G401.6 (cell line): ENCODE measurements at regions not wholly inside any gene's neighbourhood (a gene's known extent, or its start where the extent isn't known, plus 50 kb on each side); places are given as distances from the start of the nearest gene placed in this dataset.
"Not testable (repeated sequence)": the region's sequence is repeated elsewhere in the genome, so short reads cannot be mapped to it uniquely, and the experiment has no call there.

Source experiments
- FAIRE-seq: peaks from 2 replicates; lab custom pipeline; 2012; peaks lifted over from hg19 to GRCh38; lab: Jason Lieb, UNC

DNA sequence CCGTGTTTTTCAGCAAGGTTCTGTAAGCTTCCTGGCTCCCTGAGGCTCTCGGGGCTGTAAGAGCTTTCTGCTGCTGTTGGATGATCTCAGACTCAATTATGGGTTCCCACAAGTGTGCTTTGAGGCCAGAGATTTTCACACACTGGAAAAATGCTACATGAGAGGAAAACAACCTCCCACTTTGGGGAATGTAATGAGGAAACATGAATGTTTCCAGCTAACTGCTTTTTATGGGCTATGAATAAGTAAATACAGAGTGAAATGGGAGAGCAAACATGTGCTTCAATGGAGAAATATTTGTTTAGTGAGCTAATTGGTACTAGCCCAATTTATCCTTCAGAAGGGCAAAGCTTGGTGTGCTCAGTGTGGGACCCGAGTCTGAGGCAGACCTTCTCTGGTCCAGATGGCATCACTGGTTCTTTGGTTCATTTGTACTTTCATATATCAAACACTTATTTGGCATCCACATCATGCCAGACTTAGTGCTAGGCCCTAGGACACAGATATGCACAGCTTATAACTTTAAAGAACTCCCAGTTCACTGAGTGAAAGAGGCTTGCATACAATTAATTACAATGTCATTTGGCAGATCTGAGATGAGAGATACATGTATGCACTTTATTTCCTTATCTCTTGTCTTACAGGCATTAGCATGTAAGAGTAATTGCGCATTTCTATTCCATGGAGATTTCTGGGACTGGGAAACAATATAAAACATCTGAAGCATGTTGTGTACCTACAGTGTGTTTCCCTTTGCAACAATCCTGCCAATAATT, 248.8 kb downstream of the RDH14 start:
- FAIRE-seq, result no peak

DNA sequence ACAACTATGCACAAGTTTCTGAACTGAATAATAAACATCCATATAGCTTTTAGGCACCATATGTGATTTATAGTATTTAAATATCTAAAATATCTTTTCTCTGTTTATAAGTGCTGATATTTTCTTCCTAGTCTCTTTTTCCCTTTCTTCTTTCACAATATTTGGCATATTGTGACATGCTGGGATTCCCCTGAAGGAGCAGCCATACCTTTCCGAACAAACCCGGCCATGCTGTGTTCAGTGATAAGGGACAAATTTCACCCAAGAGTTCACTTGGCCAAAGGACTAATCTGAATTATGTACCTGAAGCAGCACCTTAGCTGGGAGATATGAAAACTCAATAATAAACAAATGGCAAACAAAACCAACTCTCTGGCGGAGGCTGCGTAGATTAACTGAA, 250.8 kb downstream of the RDH14 start:
- no peak for FAIRE-seq

DNA sequence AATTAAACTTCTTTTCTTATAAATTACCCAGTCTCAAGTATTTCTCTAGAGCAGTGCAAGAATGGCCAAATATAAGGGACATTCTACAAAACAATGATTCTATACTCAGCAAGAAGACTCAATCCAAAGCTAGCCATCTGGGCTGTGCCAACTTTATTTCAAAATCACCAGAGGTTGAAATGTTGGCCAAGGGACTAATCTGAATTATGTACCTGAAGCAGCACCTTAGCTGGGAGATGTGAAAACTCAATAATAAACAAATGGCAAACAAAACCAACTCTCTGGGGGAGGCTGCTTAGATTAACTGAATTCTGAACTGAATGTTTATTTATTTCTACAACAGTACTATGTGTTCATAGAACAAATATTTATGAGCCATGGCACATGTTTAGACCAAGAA, 251.3 kb downstream of the RDH14 start:
- no peak for FAIRE-seq

DNA sequence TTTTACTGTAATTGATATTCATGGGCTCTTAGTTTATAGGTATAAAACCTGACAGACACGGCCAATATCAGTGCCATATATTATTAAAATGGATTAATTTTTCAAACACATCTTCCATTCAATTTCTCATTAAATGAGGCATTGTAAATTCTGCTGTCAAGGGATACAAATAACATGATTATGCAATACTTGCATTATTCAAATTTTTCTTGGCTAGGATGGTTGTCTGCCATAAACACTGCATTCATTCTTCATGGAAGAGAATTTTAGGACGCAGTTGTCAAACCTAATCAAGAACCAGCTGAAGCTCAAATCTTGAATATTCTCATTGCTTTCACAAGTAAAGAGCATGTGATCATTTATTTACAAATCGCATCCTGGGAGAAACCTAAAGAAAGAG, 255.6 kb downstream of the RDH14 start:
- FAIRE-seq, result no peak

DNA sequence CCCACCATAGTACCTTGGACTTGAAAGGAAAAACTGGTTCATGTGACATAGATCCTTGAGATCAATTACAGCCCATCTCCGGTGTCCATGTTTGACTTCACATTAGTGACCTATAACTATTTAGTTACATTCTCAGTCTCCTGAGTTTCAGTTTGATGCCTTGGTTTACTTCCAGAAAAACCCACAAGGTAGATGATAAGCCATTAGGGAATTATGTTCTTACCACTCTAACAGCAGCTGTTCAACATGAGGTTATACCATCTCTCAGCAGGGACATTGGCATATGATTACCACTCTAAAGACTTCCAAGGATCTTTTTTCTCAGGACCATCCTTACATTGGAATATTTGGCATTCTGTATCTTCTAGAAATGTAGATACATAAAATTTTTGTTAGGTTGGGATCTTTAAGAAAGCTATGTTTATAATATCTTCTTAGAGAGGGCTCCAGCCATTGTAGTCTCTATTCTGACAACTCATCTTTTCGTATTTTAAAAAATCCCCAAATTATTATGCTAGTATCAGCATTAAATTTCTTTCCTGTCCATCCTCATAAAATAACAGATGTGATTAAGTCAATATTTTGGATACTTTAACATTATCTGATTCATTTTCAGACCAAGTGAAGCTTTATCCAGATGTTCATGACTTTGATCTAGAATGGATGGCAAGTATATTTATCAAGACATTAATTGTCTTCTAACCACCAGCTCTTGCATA, 258.9 kb downstream of the RDH14 start:
- FAIRE-seq, result no peak

DNA sequence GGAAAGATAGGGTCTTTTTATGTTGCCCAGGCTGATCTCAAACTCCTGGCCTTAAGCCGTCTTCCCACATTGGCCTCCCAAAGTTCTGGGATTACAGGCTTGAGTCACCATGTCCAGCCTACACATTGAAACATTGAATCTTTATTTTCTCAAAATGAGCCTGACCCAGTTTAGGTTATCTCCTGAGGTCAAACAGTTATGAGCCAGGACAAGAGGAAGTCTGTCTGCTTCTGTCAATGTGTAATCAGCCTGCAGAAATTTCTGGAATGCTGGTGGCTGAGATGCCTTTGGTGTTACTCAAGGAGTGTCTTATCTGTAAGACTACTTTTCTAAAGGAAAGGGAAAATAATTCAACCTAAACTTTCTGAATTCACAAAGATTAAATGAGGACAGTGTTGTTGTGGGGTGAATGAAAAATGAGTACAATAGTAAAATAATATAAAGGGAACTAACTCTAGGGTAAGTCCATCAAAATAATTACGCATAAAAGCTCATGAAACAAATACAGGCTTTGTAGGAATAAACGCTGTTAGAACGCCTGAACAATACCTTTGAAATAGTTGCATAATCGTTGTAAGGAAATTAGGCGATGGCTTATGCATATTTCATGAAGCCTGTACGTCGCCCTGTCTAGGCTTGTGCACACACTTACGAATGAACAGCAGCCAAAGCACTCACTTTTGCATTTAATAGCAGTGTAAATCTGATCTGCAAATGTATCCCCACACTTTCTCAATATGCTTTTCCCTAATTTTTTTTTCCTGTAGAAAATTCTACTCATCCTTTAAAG, 260.8 kb downstream of the RDH14 start:
- FAIRE-seq, result no peak

DNA sequence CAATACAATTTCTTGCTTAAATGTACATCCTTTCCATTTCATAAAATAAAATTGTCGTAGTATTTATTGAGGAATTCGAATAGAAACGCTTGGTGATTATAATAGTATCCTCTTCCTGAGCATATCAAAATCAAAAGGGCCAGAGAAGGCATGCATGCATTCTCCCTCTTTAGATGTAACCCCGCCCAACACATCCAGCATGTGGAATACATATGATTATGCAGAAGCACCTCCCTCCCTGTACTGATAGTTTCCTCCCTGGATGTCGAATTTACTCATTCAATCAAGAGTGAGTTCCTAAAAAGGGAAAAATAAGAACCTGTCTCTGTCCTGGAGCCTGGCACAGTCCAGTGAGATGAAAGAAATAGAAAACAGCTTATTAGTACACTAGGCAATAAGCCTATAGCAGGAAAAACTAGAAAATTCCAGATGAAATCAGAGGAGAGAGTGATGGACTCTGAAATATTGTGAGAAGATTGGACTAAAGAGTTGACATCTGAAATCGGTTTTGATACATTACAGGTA, 262.9 kb downstream of the RDH14 start:
- no peak for FAIRE-seq

DNA sequence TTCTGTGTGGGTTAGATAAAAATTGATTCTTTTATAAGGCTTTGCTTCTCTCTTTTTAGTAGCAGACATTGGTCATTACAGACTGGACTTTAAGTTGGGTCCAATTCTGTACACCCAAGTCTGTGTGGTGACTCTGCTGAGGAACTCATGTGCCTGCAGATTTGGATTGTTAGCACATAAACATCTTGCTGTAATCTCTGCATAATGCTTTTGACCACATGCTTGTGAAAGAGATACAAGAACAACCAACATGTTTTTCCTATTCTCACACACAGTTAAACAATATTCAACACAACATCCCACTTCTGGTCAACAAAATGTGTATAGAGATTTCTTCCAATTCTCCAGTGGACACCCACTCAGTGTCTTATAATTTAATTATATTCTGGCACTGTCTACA, 270.1 kb downstream of the RDH14 start:
- FAIRE-seq, result no peak

DNA sequence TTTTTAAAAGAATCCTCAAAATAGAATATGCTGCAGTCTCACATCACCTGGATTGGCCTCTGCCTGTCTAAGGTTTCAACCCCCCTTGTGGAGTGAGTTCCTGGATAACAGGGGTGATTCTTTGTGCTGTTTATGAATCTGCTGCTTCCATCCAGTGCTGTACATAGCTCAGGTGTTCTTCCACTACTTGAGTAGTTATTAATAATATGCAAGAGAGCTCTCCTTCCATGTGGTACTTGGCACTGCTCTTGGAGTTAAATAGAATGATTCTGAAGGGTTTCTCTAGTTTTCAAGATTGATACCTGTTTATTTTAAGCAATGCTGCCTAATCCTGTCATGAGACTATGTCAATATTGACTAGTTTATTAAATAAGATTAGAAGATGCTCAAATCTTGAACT, 273.6 kb downstream of the RDH14 start:
- no peak for FAIRE-seq

DNA sequence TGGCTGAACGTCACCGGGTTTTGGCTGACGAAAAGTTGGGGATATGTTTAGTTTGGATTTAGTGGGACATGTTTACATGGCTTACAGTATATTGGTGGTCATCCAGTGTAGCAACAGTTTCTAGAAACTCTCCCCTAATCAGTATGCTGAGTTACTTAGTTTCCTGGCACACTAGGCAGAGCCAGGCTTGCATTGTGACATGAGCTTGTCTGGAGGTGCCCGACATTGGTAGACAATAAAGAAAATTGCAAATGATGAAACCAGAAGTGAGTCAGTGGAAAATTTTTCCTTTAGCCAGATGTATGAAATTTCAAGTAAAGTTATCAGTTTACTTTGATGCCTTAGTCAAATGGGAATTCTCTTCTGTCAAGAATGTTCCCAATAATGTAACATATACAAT, 276.1 kb downstream of the RDH14 start:
- FAIRE-seq, result no peak

DNA sequence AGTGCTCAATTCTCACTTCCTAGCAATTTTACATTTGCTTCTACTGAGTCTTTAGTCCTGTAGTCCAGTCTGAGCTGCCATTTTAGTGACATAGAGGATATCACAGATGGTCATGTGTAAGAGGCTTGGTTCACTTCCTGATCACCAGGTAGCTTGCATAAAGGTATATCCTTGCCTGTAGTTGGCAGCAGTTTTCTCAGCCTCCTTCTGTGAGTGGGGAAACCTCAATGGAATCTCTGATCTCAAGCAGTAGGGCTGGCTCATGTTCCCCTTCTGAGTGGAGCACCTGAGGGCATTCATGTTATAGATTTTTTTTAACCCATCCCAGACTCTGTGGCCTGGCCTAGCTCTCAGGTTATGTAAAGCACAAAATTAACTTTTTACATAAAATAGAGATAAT, 278.4 kb downstream of the RDH14 start:
- no peak for FAIRE-seq

DNA sequence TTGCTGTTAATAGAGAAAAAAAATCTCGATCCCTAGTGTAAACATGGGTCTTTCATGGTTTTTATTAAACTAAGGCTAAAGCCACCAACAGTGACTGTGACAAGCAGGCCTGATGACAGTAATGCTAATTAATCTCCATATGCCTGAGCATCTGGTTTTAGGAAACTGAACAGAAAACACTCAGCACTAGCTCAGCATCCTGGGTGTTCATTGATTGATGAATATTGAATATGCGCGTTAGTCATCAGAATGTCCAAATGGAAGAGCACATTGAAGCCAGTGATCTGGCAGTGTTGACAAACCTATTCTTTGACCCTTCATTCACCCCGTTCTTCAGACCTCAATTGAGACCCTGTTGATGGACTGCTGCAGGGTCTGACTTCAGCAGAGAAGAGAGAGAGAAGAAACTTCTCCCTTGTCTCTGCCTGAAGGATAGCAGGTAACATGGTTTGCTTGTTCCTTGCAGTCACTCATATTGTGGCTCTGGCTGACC, 283.8 kb downstream of the RDH14 start:
- no peak for FAIRE-seq

DNA sequence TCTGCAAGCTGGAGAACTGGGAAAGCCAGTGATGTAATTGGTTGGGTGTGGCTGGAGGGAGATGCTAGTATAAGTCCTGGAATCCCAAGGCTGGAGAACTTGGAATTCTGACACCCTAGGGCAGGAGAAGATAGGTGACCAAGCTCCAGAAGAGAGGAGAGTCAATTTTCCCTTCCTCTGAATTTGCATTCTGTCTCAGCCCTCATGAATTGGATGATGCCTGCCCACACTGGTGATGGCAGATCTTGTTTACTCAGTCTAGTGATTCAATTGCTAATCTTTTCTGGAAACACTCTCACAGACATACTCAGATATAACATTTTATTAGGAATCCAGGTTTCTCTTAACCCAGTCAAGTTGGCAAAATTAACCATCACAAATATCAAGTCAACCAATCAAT, 287.2 kb downstream of the RDH14 start:
- FAIRE-seq, result no peak

DNA sequence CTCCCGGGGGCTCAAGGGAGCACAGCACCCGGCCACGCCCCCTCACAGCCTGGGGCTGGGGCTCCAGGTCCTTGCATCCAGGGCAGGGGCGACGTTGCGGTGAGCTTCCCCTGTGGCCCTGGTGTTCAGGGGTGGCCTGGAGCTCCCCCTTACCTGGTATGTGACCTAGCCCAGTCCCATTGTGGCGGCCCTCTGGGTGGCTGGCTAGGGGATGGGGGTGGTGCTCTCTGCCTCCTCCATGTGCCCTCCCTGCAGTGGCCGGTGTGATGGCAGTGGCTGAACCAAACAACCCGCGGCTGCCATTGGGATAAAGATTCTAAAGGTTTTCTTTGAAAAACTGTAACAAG, 288.3 kb downstream of the RDH14 start:
- no peak for FAIRE-seq

DNA sequence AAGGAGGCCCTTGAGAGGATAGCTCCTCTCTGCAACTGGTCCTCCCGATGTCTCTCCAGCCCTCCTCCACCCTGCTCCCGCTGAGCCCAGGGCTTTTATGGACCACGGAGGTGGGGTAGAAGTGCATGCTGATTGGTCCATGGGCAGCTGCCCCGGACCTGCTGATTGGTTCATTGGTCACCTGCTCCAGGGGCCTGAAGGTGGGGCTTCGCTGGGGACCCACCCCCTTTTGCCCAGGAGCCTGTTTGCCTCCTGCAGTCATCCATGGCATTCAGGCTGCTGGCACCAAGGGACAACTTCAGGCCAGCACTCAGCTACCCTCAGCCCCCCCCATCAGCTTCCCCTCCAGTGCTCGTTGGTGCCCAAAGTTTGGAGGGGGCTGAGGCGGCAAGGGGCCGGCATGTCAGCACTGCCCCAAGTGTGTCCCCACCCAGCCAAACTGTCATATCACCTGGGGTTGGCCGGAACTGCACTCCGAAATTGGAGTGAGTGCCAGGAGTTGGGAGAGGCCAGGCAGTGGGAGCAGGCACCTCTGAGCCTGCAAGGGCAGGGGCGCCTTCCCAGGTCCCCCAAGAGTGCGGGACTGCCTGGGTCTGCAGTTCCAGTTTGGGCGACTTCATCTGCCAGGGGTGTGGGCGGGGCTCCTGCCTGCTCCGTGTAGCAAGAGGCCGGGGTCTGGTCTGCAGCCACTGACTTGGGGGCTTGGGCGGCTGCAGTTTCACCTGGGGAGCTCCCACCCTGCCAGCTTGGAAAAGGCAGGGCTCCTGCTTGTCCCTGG, 288.9 kb downstream of the RDH14 start:
- FAIRE-seq, result no peak

DNA sequence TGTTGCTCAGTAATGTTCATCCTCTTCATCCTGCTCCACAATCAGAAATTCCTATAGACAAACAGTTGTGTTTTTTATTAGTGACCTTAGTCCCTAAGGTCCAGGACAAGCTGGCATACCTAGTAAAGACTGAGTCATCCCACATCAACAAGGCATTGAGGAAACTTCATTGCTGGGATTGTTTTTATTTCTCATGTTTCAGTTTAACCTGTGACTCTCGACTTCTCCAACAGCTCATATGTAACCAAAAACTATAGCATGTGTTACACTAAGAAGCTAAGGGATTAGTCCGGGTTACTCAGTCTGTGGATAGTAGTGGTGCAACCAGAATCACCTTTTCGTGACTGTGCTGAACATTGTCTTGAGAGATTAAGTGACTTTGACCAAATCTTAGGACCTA, 292.1 kb downstream of the RDH14 start:
- no peak for FAIRE-seq

DNA sequence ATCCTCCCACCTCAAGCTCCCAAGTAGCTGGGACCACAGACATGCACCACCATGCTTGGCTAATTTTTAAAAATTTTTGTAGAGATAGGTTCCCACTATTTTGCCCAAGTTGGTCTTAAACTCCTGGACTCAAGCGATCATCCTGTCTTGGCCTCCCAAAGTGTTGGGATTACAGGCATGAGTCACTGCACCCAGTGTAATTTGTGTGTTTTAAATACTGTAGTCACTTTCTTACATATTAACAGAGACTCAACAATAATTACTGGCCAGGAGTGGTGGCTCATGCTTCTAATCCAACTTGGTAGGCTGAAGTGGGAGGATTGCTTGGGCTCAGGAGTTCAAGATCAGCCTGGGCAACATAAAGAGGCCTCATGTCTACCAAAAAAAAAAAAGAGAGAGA, 293.0 kb downstream of the RDH14 start:
- no peak for FAIRE-seq

DNA sequence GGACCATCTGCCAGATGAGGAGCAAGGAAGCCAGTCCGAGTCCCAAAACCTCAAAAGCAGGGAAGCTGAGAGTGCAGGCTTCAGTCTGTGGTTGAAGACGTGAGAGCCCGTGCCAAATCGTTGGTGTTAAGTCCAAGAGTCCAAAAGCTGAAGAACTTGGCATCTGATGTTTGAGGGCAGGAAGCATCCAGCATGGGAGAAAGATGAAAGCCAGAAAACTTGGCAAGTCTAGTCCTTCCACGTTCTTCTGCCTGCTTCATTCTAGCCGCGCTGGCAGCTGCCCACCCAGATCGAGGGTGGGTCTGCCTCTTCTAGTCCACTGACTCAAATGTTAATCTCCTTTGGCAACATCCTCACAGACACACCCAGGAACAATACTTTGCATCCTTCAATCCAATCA, 293.8 kb downstream of the RDH14 start:
- not testable (repeated sequence) for FAIRE-seq

DNA sequence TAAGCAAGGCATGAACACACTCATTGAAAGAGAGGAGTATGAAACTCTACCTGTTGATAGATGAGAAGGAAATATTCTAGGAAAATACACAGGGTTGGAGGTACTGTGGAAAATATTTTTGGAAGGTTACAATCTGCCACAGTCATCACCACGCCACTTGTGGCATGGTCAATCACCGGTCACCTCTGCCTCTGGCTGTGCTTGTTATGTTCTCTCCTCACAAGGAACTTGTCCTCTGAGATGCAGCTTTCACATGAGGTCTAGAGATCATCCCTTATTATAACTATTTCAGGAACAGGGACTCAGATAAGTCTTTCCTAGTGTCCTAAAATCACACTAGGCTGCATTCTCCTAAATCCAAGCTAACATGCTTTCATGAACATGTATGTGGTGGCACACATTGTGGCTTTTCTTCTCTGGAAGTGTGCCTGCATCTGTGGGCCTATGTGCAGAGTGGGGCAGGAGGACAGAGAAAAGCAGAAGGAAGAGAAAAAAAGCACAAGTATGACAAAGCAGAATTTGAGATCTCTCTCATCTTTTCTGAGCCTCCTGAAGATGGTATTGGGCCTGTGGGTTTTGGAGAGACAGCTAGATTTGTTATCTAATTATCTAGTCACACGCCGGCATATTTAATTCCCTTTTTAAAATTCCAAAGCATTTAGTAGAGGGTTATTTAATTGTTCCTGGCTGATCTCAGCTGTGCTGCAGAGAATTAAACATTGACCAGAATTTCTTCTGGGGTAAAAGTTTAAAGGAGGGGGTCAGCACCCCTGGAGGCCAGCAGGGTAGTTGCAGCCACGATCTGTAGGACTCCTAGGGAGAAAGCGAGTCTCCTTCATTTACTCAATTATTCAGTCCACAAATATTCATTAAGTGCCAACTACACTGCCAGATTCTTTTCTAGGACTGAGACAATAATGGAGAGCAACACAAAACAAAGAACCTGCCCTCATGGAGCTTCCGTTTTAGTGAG, 294.6 kb downstream of the RDH14 start:
- FAIRE-seq, result no peak

DNA sequence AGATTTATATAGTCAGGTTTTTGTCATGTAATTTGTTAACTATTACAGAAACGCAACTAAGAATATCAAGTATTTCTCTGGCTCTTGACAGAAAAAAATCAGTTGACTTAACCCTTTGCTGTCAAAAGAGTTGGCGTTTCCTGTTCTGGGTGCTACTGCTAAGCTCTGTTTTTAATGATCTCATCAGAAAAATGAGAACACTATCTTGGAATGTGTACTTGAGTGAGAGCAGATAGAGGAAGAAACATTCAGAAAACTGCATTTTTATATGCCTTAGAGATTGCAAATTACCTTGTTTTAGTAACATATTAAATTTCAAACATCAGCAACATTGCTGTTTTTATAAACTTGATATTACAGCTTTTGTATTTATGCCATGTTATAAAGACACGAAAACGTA, 297.9 kb downstream of the RDH14 start:
- FAIRE-seq, result no peak

DNA sequence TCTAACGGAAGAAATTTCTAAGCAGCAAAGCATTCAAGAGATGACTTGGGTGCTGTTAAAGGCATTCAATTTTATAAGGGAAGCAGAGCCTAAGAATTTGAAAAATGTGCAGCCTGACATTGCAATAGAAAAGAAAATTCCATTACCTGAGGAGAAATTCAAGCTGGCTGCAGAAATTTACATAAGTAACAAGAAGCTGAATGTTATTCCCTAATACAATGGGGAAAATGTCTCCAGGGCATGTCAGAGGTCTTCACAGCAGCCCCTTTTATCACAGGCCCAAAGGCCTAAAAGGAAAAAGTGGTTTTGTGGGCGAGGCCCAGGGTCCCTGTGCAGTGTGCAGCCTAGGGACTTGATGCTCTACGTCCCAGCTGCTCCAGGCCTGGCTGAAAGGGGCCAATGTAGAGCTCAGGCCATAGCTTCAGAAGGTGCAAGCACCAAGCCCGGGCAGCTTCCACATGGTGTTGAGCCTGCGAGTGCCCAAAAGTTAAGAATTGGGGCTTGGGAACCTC, 306.7 kb downstream of the RDH14 start:
- no peak for FAIRE-seq
